ENCODE measurements at regions not wholly inside any gene's neighbourhood (a gene's known extent, or its start where the extent isn't known, plus 50 kb on each side); places are given as distances from the start of the nearest gene placed in this dataset.

GRCh38 chr20:17023806-17024205 lies 203.0 kb upstream of the PCSK2 start:
- no peak for DNase-seq

DNA sequence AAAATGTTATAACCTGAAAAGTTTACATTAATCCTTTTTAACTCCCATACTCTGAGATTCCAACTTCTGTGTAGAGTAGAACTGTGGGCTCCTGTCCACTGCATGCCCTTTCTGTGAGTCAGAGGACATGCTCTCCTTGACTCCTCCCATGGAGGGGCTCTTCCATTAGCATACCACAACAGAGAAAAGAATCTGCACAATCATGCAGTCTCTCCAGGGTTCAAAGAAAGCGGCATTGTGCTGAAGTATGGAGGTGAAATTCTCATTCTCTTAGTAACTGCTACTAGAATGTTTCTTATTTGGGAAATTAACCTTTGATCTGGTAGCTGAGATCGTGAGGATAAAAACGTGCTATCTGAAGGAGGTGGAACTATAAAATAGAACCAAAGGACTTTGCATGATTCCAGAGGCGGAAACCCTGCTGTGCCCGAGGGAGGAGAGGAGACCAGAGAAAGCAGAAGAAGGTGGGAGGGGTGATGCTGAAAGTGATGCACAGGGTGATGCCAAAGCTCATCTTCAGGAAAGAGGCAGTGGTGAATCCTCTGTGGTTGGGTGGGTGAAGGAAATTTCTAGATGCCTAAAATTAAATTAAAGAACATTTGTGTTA lies 202.2 kb upstream of the PCSK2 start:
- DNase-seq, result no peak

GRCh38 chr20:17026346-17026745 lies 200.5 kb upstream of the PCSK2 start:
- DNase-seq, result no peak

DNA sequence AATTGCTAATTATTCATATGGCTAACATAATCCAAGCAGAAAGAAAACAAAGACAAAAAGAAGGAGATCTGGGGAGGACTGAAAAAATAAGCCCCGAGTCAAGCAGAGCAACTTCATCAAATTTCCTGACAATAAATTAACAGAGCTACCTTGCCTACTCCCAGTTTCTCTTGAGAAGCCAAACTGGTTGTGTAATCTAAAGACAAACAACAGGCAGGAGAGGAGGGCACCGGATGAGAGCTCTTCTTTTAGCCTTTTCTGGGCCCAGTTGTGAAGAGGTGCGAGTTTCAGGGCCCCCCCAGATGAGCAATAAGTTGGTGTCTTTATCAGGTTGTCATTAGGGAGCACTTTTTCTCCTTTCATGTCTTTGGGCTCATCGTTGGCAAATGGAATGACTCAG lies 197.1 kb upstream of the PCSK2 start:
- DNase-seq, result no peak

GRCh38 chr20:17036541-17036940 lies 190.3 kb upstream of the PCSK2 start:
- DNase-seq, result no peak

DNA sequence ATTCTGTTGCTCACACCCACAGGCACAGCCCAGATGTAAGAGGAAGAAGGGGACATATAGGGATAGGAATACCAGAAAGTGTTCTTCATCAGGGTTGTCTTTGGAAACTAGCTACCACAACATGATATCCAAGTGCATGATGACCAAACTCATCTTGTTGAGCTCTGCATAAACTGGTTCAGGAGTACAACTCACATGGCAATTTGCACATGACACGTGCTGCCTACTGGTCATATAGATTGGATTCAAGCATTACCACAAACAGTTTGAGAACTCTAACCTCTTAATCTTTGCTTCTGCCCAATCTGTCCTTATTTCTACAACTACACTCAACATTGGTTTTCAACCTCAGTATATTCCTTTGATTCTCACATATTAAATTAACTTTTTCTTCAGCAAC lies 184.7 kb upstream of the PCSK2 start:
- DNase-seq, result no peak

GRCh38 chr20:17043323-17043722 lies 183.5 kb upstream of the PCSK2 start:
- no peak for DNase-seq

DNA sequence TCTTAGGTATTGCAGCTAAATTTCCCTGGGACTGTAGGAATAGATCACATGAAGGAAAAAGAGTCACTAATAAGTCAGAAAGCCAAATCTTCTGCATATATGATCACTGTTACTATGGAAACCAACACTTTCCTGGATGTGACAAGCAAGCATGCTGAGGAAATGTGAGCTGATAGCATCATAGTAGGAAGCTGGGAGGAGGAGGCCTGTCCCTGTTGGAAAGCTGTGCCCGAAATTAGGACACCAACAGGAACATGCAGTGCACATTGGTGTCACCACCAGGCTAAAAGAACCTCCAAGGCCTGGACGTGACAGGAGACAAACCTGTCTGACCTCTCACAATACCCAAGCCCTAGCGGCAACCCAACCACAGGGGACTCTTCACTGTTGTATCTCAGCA lies 181.9 kb upstream of the PCSK2 start:
- DNase-seq, result no peak

GRCh38 chr20:17059465-17059864 lies 167.4 kb upstream of the PCSK2 start:
- no peak for DNase-seq

- no peak for DNase-seq
Observed at GRCh38 chr20:17061715-17062114, 165.1 kb upstream of the PCSK2 start.

DNA sequence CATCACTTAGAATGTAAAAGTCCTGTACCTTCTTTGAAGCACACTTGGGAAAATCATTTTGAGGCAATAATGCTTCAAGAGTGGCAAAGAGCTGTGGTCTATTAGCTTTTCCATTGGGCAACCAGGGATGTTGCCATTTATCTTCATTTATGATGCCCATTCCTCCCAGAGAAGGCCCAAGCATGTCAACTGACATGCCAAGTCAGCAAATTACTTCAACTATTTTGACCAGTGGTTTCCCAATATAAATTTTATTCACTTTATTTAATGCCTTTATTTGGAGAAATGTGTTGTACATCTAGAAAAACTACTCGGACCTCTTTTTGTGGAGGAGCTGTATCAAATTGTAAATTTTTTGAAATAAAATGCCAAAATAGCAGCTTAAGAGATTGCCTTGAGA lies 164.1 kb upstream of the PCSK2 start:
- DNase-seq, result no peak

DNA sequence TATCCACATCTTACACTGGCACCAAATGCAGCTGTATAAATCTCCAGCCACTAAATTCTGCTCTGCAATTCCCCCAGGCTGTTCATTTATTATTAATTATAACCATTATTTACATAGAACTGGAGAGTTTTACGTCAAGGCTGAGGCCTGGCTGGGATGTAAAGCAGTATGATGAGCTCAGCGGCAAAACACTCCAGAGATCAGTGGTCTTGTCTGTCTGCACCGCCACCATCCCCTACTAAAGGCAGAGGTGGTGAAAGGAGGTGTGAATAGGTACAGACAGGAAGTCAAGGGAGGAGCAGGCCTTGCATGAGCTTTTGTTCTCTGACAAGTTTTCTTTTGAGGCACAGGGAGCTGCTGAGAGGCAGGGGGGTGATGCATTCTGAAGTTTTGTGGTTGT lies 159.9 kb upstream of the PCSK2 start:
- DNase-seq, result no peak

DNA sequence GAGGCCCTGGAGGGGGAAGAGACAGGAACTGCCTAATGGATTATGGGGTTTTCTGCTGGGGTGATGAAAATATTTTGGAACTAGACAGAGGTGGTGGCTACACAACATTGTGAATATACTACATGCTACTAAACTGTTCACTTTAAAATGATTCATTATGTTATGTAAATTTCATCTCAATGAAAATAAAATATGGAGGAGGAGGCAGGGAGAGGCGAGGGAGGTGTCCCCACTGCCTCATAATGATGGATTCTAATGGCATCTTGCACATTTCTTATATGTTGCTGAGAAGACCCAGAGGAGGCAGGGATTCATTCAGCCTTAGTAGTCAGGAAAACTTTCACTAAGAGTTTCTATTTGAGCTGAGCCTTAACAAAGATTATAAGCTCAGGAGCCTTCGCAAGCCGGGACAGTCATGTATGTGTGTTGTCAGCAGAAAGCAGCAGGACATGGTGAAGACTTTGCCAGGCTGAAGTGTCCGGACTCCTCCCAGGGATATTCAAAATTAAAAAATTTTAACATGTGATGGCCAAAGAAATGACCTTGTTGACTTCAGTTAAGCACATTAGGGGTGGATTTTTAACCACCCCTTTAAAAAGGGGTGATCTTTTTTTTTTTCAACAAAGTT lies 158.6 kb upstream of the PCSK2 start:
- no peak for DNase-seq

- DNase-seq, result no peak
Observed at GRCh38 chr20:17077030-17077429, 149.8 kb upstream of the PCSK2 start.

GRCh38 chr20:17083738-17084137 lies 143.1 kb upstream of the PCSK2 start:
- no peak for DNase-seq

DNA sequence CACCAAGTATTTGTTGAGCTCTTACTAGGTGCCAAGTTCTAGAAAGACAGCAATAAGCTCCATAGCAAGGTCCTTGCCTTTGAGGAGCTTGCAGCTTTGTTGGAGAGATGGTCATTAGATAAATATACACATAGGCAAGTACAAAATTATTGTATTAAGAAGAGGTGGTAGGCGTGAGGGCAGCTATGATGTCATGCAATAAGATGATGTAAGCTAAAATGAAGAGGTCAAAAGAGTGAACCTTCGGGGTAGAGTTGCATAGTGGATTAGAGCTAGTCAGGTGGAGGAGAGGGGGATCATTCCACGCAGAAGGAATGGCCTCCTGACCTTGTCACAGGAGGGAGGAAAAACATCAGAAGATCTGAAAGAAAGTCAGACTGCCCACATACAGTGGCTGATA lies 141.9 kb upstream of the PCSK2 start:
- DNase-seq, result no peak

- no peak for DNase-seq
Observed at GRCh38 chr20:17093782-17094181, 133.1 kb upstream of the PCSK2 start.

DNA sequence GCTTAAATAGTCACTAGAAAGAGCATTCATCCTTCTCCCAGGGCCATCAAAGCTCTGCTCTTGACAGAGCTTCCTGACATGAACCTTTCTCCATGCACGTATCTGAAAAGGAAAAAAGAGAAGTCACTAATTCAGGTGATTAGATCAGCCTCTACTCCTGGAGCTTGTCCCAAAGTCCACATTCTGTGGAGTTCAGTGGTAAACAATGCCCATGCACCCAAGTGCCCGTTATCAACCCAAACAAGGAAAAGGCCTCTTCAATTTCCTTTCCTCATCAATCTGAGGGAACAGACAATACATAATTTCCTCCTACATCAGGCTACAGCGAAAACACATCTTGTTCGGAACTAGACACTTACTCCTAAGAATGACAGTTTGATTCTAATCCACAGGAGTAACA lies 129.2 kb upstream of the PCSK2 start:
- no peak for DNase-seq

- DNase-seq, result no peak
Observed at GRCh38 chr20:17100506-17100905, 126.3 kb upstream of the PCSK2 start.

DNA sequence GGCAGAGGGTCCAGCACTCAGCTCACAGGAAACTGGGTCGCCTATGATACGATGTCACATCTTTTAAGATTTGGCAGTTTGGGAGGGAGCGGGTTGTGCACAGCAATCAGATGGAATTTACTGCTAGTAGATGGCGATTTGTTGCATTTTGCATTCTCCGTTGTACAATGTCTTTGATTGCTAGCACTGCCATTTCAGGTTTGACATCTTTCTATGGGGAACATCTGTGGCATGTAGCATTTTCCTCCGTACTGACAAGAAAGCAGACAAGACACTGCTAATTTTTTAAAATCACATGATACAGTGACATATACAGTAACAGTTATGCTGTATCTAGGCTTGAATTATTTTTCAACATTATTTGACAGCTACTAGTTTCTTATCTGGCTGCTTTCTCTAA lies 119.7 kb upstream of the PCSK2 start:
- no peak for DNase-seq

GRCh38 chr20:17108896-17109295 lies 117.9 kb upstream of the PCSK2 start:
- no peak for DNase-seq

GRCh38 chr20:17109307-17109706 lies 117.5 kb upstream of the PCSK2 start:
- no peak for DNase-seq

- DNase-seq, result no peak
Observed at GRCh38 chr20:17128206-17128605, 98.6 kb upstream of the PCSK2 start.

DNA sequence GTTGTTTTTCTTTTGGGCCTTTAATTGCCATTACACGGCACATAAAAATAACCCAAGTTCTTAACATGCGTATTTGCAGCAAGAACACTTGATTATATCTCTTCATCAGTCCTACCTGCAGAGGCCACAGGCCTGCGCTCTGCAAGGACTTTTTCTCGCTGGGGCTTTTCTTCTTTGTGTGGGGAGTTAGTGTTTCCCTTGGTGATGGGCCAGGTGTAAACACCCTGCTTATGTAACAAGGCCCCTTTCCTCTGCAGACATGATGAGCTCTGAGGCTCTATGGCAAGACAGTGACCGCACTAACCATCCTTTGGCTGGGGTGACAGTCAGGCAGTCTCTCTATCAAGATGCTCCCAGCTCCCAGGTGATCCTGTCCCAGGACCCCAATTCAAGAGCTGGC lies 97.8 kb upstream of the PCSK2 start:
- DNase-seq, result no peak

DNA sequence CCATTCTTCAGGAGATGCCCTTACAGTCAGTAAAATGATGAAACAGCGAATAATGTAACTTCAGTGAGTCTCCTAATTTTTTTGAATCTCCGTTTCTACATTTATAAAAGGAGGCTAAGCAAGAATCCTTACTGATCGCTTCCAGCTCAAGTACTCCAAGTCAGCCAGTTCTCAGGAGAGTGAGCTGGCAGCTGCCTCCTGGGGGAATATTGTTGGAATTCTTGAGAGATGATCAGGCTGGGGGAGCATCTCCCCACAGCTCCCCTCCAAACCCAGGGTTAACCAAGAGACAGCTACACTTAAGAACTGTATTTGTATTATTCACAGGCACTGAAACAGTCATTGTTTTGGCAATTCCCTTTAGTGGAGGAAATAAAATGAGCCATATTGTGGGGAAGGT lies 89.1 kb upstream of the PCSK2 start:
- DNase-seq, result no peak
